Cardiac muscle cell (in vitro differentiated cells and primary cell): ENCODE measurements at regions not wholly inside any gene's neighbourhood (a gene's known extent, or its start where the extent isn't known, plus 50 kb on each side); places are given as distances from the start of the nearest gene placed in this dataset.

ENCODE experiments used
- DNase-seq, 2 donors: peaks; one replicate each; pipeline versions ENCODE4 v3.0.0 to v3.0.0-alpha.2; 2010 to 2017; ENCODE audit warnings: low read depth in 1 of 2, low spot score in 1 of 2
- H3K27ac ChIP-seq: fragments of 200-600 bp; sonication (generic); 2 replicates; pipeline ENCODE4 v1.5.1; 2016
- H3K27me3 ChIP-seq: fragments of 200-600 bp; sonication (generic); 2 replicates; pipeline ENCODE4 v1.6.0; 2016; ENCODE audit warnings: control low read depth
- H3K36me3 ChIP-seq: fragments of 200-600 bp; sonication (generic); 2 replicates; pipeline ENCODE4 v1.5.1; 2016; ENCODE audit warnings: control low read depth
- H3K4me1 ChIP-seq: fragments of 200-600 bp; sonication (generic); 2 replicates; pipeline ENCODE4 v1.8.1; 2017; ENCODE audit warnings: low read depth, mild to moderate bottlenecking, mixed run types
- H3K4me3 ChIP-seq: fragments of 200-600 bp; sonication (generic); 2 replicates; pipeline ENCODE4 v1.5.1; 2016; ENCODE audit warnings: mild to moderate bottlenecking
- H3K9me3 ChIP-seq: fragments of 200-600 bp; sonication (generic); 2 replicates; pipeline ENCODE4 v1.5.1; 2017; ENCODE audit warnings: low read depth, mild to moderate bottlenecking, control low read depth
- CTCF ChIP-seq: IDR thresholded peaks from 2 replicates; pipeline ENCODE4 v1.5.1; 2012; ENCODE audit warnings: low read depth, mild to moderate bottlenecking, low read length

- Histone ChIP-seq H3K27ac (no peak overlapping the region), H3K4me3 (no peak overlapping the region), H3K4me1 (peaks cover 22% of the 10 kb centered on the region), H3K9me3 (no peaks in the 10 kb centered on the region), H3K27me3 (peaks cover 4% of the 10 kb centered on the region), H3K36me3 (no peaks in the 10 kb centered on the region)
- DNase-seq, result no peak
- TF ChIP-seq CTCF, result no peak
Measured at GRCh38 chr2:16250886-16251285, 310.5 kb downstream of the MYCN start.

GRCh38 chr2:16250466-16250865, 310.1 kb downstream of the MYCN start:
- DNase-seq, result no peak
- Histone ChIP-seq H3K27ac (no peak overlapping the region), H3K9me3 (no peaks in the 10 kb centered on the region), H3K4me1 (peaks cover 22% of the 10 kb centered on the region), H3K27me3 (peaks cover 4% of the 10 kb centered on the region), H3K36me3 (no peaks in the 10 kb centered on the region), H3K4me3 (no peak overlapping the region)
- no peak for TF ChIP-seq CTCF

- peaks cover 4% of the 10 kb centered on the region for H3K27me3 ChIP-seq
- H3K4me1 ChIP-seq, result peaks cover 22% of the 10 kb centered on the region
- no peak overlapping the region for H3K27ac ChIP-seq
- no peak for TF ChIP-seq CTCF
- no peak for DNase-seq
- H3K4me3 ChIP-seq, result no peak overlapping the region
- no peaks in the 10 kb centered on the region for H3K9me3 ChIP-seq
- H3K36me3 ChIP-seq, result no peaks in the 10 kb centered on the region
Measured at GRCh38 chr2:16250056-16250425, 309.7 kb downstream of the MYCN start.

GRCh38 chr2:16249246-16250055, 309.1 kb downstream of the MYCN start:
- no peak for TF ChIP-seq CTCF
- DNase-seq, result no peak
- H3K4me1 ChIP-seq, result peaks cover 22% of the 10 kb centered on the region
- peaks cover 4% of the 10 kb centered on the region for H3K27me3 ChIP-seq
- H3K27ac ChIP-seq, result no peak overlapping the region
- H3K9me3 ChIP-seq, result no peaks in the 10 kb centered on the region
- H3K4me3 ChIP-seq, result no peak overlapping the region
- H3K36me3 ChIP-seq, result no peaks in the 10 kb centered on the region

- no peak for DNase-seq
- Histone ChIP-seq H3K9me3 (no peaks in the 10 kb centered on the region), H3K4me1 (peaks cover 22% of the 10 kb centered on the region), H3K27me3 (peaks cover 4% of the 10 kb centered on the region), H3K36me3 (no peaks in the 10 kb centered on the region), H3K27ac (no peak overlapping the region), H3K4me3 (no peak overlapping the region)
- no peak for TF ChIP-seq CTCF
Measured at GRCh38 chr2:16248571-16249105, 308.3 kb downstream of the MYCN start.
